Caki2 (cell line): ENCODE measurements at regions not wholly inside any gene's neighbourhood (a gene's known extent, or its start where the extent isn't known, plus 50 kb on each side); places are given as distances from the start of the nearest gene placed in this dataset.
A peak's percentile ranks its signal among the peaks of the same experiment; 100 is the strongest.
"Not testable (repeated sequence)": the region's sequence is repeated elsewhere in the genome, so short reads cannot be mapped to it uniquely, and the experiment has no call there.

Experiments
- DNase-seq: peaks from one replicate; pipeline ENCODE4 v3.0.0-alpha.2; 2015; ENCODE audit warnings: low read depth
- in situ Hi-C: cut with HindIII; loops from 2 replicates; pipeline ENCODE4 v1.10.0; 2016; ENCODE audit warnings: low sequenced_read_pairs, low pct_unique_long_range_greater_than_20kb, mixed read lengths

DNA sequence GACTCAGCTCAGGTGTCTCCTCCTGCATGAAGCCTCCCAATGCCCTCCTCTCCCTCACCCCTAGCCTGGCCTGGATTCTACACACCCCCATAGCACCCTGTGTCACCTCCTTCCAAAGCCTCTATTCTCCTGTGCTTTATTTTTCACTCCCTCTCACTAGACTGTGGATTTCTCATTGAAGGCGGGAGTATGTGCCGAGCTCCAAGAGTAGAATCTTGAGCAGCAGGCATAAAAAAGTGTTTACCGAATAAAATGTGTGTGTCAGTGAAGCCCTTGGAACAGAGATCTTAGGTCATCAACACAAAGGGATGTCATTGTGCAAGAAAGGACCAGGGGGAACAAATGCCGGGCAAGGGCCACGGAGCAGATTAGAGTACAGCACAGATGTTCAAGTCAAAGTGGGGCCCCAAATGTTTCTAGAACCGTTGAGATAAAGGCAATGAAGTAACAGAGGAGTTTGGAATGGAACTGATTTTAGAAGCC, 106.1 kb upstream of the TMEM170B start:
- in situ Hi-C loops: no loop called here
- no peak for DNase-seq

DNA sequence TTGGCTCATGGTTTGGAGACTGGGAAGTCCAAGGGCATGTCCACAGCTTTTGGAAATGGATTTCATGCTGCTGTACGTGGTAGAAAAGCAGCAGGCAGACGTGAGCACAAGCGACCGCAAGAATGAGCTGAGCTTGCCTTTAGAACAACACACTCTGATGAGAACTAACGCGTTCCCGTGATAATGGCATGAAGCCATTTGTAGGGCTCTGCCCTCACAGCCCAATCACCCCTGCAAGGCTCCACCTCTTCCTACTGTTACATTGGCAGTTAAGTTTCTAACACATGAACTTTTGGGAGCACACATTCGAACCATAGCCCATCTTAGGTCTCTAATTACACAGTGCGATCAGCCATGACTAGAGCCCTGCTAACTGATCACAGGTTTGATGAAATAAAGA, 107.5 kb upstream of the TMEM170B start:
- in situ Hi-C loops: no loop called here
- DNase-seq: peak; percentile 71

DNA sequence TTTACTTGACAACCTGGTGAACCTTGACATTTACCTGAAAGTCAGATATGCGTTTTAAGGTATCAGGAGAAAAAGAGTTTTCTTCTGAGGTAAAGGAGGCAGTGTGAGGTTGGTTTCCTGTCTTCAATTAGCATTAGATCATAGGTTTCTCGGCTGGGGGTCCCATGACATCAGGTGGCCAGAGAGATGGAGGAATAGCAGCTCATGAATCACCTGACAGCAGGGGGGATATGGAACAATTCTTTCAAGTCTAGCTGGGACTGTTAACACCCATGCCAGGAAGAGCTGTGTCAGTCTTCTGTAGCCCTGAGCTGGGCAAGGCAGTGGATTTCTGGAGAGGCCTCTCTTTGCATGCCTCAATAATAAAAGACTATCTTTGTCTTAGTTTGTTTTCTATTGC, 108.0 kb upstream of the TMEM170B start:
- in situ Hi-C loops: no loop called here

DNA sequence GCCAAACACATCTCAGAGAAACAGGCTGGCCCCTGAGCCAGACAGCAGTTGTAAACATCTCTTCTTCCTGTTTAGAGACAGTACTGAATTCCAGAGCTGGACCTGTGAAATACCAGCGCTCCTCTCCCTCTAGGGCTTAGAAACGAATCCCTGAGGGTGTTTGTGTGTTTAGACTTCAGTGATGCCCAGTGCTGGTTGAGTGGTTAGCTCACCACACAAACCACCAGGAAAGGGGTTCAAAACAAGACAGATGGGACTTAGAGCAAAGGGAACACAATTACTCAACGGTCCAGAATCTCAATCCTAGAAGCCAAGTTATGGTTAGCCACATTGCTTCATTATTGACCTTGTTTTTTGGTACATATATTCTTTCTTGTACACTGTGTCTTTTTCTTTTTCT, 108.7 kb upstream of the TMEM170B start:
- peak; percentile 74 for DNase-seq
- in situ Hi-C loops: no loop called here

More for the DNA sequence above, 108.0 kb upstream of the TMEM170B start:
- peak; percentile 49 for DNase-seq

DNA sequence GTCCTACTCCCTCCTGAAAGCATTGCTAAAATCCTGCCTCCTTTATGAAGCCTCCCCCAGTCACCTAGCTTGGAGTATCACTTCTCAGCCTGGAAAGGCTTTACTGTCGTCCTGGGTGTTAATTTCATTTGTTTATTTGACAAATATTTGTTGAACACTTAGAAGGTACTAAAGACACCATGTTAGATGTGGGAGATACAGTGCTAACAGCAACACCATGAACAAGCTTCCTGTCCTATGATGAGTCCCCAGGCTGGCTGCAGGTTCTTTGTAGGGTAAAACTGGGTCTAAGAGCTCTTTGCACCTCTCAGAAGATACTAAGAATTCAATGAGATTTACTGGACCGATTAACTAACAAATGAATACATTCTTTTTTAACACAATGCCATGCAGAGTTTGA, 109.2 kb upstream of the TMEM170B start:
- in situ Hi-C loops: no loop called here
- DNase-seq: no peak

DNA sequence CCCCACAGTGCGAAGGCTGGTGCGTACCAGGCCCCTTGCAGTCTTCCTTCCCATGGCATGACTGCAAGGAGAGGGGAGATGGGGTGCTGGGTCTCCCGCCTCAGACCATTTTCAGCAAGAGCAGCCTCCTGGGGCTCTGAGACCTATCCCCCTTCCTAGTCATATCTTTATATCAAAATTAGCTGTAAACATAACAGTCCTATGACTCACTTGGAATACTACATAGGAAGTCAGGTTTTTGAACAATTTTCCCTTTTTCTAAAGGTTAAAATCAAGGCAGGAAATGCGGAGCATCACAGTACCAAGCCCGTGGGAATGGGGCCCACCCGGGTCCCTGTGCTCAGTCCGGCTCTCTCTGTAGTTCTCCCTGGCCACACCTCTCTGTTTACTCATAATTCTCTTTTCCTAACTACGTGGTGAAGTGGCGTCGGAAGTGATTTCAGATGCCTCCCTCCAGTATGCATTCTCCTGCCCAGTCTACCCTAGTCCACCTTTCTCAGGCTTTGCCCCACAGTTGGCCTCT, 109.8 kb upstream of the TMEM170B start:
- DNase-seq: no peak
- in situ Hi-C loops: no loop called here

DNA sequence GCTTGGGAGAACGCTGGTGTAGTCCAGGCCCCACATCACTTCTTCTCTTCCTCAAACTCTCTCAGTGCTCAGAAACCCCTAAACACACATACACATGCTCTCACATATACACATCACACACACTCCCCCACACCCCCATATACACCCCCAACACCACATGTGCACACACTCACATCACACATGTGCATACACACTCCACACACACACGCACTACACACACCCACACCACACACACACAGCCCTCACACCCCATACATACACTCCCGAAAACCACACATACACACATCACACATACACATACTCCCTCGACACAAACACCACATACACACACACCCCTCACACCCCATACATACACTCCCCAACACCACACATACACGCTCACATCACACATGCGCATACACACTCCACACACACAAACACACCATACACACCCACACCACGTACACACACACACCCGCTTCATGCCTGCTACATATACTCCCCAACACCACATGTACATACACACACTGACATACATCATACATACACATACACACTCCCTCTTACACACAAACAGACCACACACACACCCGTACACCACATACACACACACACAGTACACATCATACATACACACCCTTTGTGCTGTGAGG, 110.3 kb upstream of the TMEM170B start:
- in situ Hi-C loops: no loop called here
- no peak for DNase-seq

DNA sequence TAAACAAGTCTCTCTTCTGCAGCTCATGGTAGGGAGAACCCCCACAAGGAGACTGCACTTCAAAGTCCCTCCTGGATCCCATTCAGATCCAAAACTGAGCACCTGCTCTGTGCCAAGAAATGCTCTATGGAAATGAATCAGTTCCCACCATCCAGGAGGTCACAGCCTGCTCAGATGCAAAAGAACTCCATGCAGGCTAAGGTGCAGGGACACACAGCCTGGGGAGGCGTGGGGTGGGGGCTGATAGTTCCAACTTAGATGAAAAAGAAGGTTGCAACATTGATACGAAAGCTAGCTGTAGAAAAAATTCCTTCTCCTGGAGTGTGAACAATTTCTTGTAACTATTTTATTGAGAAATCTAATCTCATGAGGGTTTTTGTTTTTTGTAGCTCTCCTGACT, 111.0 kb upstream of the TMEM170B start:
- no peak for DNase-seq
- in situ Hi-C loops: no loop called here

DNA sequence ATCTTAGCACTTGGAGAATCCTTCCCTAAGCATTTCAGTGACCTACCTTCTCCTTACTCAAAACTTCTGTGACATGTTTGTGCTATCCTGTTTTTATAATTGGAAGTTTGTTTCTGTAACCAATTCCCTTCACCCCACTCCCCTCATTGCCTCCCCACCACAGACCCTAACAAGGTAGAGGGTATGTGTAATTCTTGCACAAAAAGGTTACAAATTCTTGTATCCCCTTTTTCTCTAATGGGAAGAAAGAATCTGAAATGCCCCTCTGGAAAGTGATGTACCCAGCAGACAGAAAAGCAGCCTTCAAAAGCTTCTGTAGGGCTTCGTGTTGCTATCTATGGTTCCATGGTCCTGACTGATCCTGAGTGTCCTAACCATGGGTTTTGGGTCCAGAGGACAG, 111.7 kb upstream of the TMEM170B start:
- no peak for DNase-seq
- in situ Hi-C loops: no loop called here

DNA sequence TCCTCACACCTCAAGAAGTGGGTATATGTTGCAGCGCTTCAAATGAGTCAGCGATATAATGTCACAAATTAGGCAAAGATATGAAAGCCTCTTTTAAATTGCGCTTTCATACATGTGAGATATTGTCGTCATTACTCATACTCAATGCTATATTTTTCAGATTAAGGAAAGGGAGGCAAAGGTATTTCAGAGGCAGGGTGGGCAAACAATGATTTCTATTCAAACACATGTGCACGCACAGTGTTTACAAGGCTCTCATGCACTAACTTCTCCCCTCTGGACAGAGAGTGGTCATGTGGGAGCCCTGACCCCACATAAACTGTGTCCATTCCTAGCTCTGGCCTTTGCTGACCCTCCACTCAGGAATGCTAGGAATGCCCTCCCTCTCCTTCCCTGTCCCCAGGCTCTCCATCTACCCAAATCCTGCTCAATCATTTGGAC, 112.1 kb upstream of the TMEM170B start:
- in situ Hi-C loops: no loop called here
- no peak for DNase-seq

DNA sequence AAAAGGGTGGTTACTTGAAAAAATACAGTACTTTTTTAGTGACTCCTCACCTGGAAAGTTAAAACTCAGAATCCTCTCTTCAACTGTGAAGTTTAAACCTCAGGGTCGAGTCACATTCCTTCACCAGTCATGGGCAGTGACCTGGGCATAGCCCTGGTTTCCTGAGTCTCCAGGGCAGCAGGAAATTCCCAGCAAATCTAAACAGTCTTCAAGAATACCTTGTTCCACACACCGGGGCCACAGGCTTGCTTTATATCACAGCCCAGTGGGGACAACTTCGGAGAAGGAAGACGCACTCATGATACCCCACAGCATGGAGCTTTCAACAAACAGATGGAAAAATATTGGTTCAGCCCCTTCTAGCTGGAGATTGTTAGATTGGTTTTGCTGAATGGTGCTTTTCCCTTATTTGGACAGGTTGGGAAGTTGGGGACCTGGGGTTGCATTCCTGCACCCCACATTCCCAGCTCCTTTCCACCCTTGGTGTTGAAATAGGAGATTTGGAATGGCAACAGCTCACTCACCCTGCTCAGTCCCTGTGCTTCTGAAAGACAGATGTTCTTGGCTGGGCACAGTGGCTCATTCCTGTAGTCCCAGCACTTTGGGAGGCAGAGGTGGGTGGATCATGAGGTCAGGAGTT, 113.0 kb upstream of the TMEM170B start:
- DNase-seq: peak; percentile 93
- in situ Hi-C loops: no loop called here

DNA sequence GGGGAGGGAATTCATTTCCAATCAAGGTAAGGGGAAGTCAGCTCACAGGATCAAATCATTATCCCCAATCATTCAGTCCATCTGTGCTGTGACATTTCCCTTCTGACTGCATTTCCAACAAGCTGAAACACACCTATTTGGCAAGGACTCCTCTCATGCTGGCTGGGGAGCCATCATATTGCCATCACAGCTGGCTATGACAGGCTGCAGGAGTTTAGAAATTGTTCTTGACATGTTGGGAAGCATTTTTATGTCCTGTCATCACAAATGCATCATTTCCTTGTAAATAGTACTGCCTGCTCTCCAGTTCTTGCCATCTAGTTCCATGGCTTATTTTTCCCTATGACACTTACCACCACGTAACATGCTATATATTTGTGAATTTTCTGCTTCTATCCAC, 113.9 kb upstream of the TMEM170B start:
- DNase-seq: no peak
- in situ Hi-C loops: no loop called here

DNA sequence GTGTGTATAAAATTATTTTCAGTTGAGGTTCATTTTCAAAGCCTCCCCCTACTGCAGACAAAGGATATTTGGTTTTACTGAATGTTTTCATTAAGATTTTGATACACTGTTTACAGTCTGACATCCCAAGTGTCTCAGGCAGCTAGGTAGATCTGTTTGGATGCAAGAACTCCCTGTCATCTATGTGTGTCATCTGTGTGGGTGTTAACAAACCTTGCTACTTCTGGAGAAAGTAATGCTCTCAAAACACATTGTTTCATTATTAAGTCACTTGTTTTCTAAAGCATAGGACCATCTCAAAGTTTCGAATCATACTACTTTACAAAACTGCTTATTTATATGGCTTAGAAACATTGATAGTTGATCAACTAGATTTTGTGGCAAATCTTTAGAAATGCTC, 114.5 kb upstream of the TMEM170B start:
- in situ Hi-C loops: no loop called here

DNA sequence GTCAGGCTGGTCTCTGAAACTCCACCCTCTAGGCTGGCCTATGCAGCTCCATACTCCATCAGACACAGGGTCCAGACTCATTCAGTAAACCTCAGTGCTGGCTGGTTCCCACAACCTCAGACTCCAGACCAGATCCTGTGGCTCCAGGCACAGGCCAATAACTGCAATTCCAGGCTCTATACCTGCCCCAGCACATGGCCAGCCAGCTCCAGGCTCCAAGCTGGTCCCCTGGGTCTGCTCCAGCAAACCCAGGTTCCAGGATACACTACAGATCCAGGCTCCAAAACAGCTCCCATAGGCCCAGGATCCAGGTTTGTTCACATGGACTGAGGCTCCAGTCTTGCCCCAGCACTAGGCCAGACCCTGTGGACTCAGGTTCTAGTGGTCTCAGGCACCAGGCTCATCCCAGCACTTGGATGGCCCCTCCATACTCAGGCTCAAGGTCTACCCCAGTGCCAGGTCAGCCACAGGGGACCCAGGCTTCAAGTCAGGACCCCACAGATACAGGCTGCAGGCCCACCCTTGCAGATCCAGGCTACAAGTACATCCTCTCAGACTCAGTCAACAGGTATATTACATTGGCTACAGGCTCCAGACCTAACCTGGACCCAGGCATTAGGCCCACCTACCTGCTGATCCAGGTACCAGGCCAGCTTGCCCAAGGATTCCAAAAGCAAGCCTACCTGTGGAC, 117.6 kb upstream of the TMEM170B start:
- DNase-seq: no peak
- in situ Hi-C loops: no loop called here

More for the DNA sequence above, 114.5 kb upstream of the TMEM170B start:
- DNase-seq: no peak

DNA sequence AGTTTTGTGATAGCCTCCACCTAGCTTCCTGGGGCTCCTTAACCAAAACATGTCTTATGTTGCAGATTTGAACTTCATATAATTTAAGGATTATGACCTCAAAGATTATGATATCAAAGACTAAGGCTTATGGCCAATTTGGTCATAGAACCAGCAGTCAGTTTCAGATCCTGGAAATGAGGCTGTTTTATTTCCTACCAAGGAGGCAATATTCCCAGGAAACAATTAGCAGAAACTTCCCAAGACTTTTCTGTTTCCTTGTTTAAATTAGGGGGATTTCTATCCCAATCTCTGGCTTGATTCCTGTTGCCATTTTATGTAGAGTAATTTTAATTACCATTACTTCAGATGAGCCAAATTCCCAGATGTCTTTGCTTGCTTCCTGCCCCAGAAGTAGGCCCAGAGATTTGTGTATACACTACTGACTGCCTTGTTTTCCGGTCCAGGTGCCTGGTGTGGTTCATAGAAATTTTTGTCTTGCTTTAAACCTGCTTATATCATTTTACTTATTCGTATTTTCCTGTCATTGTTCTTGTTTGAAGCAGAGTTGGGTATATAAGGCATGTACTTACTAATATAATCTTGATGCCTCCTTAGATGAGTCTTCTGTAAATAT, 119.2 kb upstream of the TMEM170B start:
- in situ Hi-C loops: no loop called here
- DNase-seq: no peak

DNA sequence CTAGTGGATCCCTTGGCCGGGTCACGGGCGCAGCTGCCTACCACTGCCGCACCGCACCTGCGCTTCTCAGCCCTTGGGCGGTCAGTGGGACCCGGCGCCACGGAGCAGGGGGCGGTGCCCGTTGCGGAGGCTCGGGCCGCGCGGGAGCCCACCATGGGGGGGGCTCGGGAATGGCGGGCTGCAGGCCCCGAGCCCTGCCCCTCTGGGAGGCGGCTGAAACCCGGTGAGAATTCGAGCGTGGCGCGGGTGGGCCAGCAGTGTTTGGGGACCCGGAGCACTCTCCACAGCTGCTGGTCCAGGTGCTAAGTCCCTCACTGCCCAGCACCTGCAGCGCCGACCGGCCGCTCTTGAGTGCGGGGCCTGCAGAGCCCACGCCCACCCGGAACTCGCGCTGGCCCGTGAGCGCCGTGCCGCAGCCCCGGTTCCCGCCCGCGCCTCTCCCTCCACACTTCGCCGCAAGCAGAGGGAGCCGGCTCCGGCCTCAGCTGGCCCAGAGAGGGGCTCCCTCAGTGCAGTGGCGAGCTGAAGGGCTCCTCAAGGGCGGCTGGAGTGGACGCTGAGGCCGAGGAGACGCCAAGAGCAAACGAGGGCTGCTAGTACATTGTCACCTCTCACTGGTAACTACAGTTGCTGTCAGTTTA, 120.5 kb upstream of the TMEM170B start:
- no peak for DNase-seq
- in situ Hi-C loops: no loop called here

DNA sequence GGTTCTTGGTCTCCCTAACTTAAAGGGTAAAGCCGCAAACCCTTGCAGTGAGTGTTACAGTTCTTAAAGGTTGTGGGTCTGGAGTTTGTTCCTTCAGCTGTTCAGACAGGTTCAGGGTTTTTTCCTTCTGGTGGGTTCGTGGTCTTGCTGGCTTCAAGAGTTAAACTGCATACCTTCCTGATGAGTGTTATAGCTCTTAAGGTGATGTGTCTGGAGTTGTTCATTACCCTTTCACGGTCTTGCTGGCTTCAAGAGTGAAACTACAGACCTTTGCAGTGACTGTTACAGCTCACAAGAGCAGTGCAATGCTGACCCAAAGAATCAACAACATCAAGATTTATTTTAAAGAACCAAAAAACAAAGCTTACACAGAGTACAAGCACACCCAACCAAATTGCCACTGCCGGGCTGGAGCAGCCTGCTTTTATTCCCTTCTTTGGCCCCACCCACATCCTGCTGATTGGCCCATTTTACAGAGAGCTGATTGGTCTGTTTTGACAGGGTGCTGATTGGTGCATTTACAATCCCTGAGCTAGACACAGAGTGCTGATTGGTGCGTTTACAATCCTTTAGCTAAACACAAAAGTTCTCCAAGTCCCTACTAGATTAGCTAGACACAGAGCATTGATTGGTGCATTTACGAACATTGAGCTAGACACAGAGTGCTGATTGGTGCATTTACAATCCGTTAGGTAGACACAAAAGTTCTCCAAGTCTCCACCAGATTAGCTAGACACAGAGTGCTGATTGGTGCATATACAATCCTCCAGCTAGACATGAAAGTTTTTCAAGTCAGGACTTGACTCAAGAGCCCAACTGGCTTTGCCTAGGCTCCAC, 121.2 kb upstream of the TMEM170B start:
- in situ Hi-C loops: not testable (repeated sequence)
- DNase-seq: peak; percentile 66

DNA sequence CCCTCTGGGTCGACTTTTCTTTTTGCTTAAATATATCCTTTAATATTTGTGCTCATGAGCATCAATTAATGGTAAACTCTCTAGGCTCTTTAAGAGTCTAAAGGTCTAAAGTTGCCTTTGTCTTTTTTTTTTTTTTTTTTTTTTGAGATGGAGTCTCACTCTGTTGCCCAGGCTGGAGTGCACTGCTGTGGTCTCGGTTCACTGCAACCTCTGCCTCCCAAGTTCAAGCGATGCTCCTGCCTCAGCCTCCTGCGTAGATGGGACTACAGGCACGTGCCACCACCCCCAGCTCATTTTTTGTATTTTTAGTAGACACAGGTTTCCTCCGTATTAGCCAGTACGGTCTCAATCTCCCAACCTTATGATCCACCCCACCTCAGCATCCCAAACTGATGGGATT, 122.0 kb upstream of the TMEM170B start:
- in situ Hi-C loops: no loop called here
- DNase-seq: no peak
